ENCODE measurements at regions not wholly inside any gene's neighbourhood (a gene's known extent, or its start where the extent isn't known, plus 50 kb on each side); places are given as distances from the start of the nearest gene placed in this dataset.

DNA sequence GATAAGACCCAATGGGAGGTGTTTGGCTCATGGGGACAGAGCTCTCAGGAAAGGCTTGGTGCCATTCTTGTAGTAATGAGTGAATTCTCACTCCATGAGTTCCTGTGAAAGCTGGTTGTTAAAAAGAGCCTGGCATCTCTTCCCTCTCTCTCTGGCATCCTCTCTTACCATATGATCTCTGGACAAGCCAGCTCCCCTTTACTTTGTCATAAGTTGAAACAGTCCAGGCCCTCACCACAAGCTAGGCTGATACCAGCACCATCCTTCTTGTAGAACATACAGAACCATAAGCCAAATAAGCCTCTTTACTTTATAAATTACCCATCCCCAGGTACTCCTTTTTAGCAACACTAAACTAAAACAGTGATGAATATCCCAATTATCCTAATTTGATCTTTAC is 166.9 kb upstream of the TMC3 start:
- no peaks in the 10 kb centered on the region for H3K36me3 ChIP-seq
- H3K9me3 ChIP-seq: no peaks in the 10 kb centered on the region
- TF ChIP-seq, protein P1, sequence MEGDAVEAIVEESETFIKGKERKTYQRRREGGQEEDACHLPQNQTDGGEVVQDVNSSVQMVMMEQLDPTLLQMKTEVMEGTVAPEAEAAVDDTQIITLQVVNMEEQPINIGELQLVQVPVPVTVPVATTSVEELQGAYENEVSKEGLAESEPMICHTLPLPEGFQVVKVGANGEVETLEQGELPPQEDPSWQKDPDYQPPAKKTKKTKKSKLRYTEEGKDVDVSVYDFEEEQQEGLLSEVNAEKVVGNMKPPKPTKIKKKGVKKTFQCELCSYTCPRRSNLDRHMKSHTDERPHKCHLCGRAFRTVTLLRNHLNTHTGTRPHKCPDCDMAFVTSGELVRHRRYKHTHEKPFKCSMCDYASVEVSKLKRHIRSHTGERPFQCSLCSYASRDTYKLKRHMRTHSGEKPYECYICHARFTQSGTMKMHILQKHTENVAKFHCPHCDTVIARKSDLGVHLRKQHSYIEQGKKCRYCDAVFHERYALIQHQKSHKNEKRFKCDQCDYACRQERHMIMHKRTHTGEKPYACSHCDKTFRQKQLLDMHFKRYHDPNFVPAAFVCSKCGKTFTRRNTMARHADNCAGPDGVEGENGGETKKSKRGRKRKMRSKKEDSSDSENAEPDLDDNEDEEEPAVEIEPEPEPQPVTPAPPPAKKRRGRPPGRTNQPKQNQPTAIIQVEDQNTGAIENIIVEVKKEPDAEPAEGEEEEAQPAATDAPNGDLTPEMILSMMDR (IDR thresholded peaks at IDR 0.05): no peak
- TF ChIP-seq POLR2A (IDR thresholded peaks at IDR 0.05) (no peak), EP300 (IDR thresholded peaks at IDR 0.05) (no peak)
- H3K4me1 ChIP-seq: no peaks in the 10 kb centered on the region
- no peak for DNase-seq (ENCODE audit: low spot score in 2 of 2)
- no peak overlapping the region for H3K4me3 ChIP-seq
- H3K27me3 ChIP-seq: no peaks in the 10 kb centered on the region
- H3K27ac ChIP-seq: no peak overlapping the region

DNA sequence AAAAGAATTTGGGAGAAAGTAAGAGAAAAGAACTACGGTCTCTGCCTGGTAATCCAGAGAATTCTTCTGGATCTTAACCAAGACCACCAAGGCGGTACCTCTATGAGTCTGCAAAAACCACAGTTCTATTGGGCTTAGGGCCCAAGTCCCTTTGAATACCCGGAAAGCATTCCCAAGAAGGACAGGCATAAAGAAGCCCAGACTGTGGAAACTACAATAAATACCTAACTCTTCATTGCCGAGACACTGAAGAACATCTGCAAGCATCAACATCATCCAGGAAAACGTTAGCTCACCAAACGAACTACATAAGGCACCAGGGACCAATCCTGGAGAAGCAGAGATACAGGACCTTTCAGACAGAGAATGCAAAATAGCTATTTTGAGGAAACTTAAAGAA is 162.3 kb upstream of the TMC3 start:
- Histone ChIP-seq H3K27ac (no peak overlapping the region), H3K36me3 (no peaks in the 10 kb centered on the region), H3K27me3 (no peaks in the 10 kb centered on the region), H3K4me3 (no peak overlapping the region), H3K9me3 (no peaks in the 10 kb centered on the region), H3K4me1 (peaks cover 0 to 3% (median 0%) of the 10 kb centered on the region in 4 donors)
- TF ChIP-seq EP300 (IDR thresholded peaks at IDR 0.05) (no peak), POLR2A (IDR thresholded peaks at IDR 0.05) (no peak)
- TF ChIP-seq, protein P1 (IDR thresholded peaks at IDR 0.05): no peak
- DNase-seq (ENCODE audit: low spot score in 2 of 2): no peak
- 44 to 60% methylated on average over 6 of the region's 6 CpGs for WGBS, 2 donors

DNA sequence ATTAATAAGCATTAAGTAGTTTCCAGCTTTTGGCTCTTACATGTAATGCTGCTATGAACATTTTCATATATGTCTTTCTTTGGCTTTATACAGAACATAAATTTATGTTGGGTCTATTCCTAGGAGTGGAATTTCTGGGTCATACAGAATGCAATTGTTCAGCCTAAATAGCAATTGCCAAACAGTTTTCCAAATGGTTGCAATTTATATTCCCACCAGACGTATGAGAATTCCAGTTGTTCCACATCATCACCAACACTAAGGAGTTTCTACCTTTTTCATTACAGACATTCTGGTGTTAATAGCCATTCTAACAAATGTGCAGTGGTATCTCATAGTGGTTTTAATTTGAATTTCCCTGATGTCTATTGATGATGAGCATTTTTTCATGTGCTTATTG is 160.1 kb upstream of the TMC3 start:
- Histone ChIP-seq H3K27ac (no peak overlapping the region), H3K36me3 (no peaks in the 10 kb centered on the region), H3K27me3 (no peaks in the 10 kb centered on the region), H3K4me3 (no peak overlapping the region), H3K9me3 (no peaks in the 10 kb centered on the region), H3K4me1 (peaks cover 0 to 11% (median 0%) of the 10 kb centered on the region in 4 donors)
- DNase-seq (ENCODE audit: low spot score in 2 of 2): no peak
- TF ChIP-seq, protein P1 (IDR thresholded peaks at IDR 0.05): no peak
- TF ChIP-seq EP300 (IDR thresholded peaks at IDR 0.05): no peak
- TF ChIP-seq POLR2A (IDR thresholded peaks at IDR 0.05): no peak
- 71 to 74% methylated on average over 1 of the region's 1 CpG for WGBS, 2 donors

DNA sequence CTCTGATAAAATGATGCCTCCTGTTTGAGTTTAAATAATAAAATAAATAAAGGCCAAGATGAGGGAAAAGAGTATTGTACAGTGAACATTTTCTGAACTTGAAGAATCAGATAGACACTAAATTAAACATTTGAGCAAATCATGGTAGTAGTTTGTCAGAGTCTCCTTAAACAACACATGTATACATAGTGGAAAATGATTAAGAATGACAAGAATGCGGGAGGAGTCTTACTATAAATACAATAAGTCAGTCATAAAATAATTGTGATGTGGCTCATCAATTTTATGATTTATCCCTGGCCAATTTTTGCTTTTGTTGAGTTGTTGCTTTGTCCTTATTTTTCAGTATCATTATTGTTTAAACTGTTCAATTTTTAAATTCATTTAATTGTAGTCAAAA is 158.0 kb upstream of the TMC3 start:
- no peaks in the 10 kb centered on the region for H3K27me3 ChIP-seq
- no peak for DNase-seq (ENCODE audit: low spot score in 2 of 2)
- no peaks in the 10 kb centered on the region for H3K36me3 ChIP-seq
- H3K4me1 ChIP-seq: peaks cover 0 to 11% (median 0%) of the 10 kb centered on the region in 4 donors
- WGBS, 2 donors: 63 to 66% methylated on average over 1 of the region's 1 CpG
- TF ChIP-seq, protein P1 (IDR thresholded peaks at IDR 0.05): no peak
- TF ChIP-seq EP300 (IDR thresholded peaks at IDR 0.05) (no peak), POLR2A (IDR thresholded peaks at IDR 0.05) (no peak)
- H3K4me3 ChIP-seq: no peak overlapping the region
- no peaks in the 10 kb centered on the region for H3K9me3 ChIP-seq
- H3K27ac ChIP-seq: no peak overlapping the region

DNA sequence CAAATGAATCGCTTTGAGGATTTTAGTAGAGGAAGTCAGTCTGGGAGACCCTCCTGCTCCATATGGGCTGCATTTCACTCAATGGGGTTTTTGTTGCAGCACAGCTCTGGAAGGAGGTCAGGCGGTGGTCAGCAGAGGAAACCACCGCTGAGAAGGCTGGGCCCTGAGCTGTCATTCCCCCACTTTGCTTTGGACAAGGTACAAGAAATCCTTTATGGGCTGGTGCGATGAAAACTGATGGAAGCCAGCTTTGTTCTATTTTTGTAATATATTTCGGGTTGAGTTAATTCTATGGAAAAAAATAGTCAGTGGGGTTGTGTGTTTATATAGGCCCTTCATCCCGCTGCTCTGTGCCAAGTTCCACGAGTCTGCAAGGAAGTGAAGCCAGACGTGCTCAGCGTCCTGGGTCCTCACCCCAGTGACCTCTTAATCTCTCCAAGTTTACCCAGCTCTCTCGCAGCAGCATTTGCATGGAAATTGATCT is 157.1 kb upstream of the TMC3 start:
- Histone ChIP-seq H3K4me3 (no peak overlapping the region), H3K36me3 (no peaks in the 10 kb centered on the region), H3K27me3 (no peaks in the 10 kb centered on the region), H3K27ac (no peak overlapping the region), H3K9me3 (no peaks in the 10 kb centered on the region), H3K4me1 (peaks cover 0 to 11% (median 0%) of the 10 kb centered on the region in 4 donors)
- TF ChIP-seq EP300 (IDR thresholded peaks at IDR 0.05): no peak
- TF ChIP-seq POLR2A (IDR thresholded peaks at IDR 0.05): no peak
- TF ChIP-seq, protein P1 (IDR thresholded peaks at IDR 0.05): no peak
- WGBS, 2 donors: 13 to 22% methylated on average over 10 of the region's 10 CpGs
- DNase-seq (ENCODE audit: low spot score in 2 of 2): no peak
